ENCODE measurements at regions not wholly inside any gene's neighbourhood (a gene's known extent, or its start where the extent isn't known, plus 50 kb on each side); places are given as distances from the start of the nearest gene placed in this dataset.

GRCh38 chr14:35229792-35230089 is 62.4 kb upstream of the PSMA6 start:
- peak; percentile 7; the same call in 1 of the 2 replicates for TF ChIP-seq CTCF (conservative IDR thresholded peaks at IDR 0.05; ENCODE audit: low read depth, low read length)
- no peaks in the 10 kb centered on the region for H4K20me1 ChIP-seq (ENCODE audit: insufficient read depth)
- H3K4me3 ChIP-seq (IDR thresholded peaks at IDR 0.05; ENCODE audit: insufficient read depth, low read depth, low read length), result no peak overlapping the region
- no peak overlapping the region for H3K9ac ChIP-seq
- H3K4me1 ChIP-seq (ENCODE audit: low read depth, poor library complexity, severe bottlenecking), result peaks cover 5% of the 10 kb centered on the region
- no peaks in the 10 kb centered on the region; the same call in 1 of the 2 replicates for H3K36me3 ChIP-seq (ENCODE audit: insufficient read depth)
- H3K4me2 ChIP-seq, result no peak overlapping the region
- no peaks in the 10 kb centered on the region for H3K27me3 ChIP-seq (ENCODE audit: insufficient read depth, low read depth)
- H2AFZ ChIP-seq (ENCODE audit: low read depth), result no peak overlapping the region
- H3K27ac ChIP-seq, result no peak overlapping the region
- H3K79me2 ChIP-seq (ENCODE audit: insufficient read depth, low read depth), result no peaks in the 10 kb centered on the region

GRCh38 chr14:35231207-35231760 is 60.9 kb upstream of the PSMA6 start:
- H3K27ac ChIP-seq, result no peak overlapping the region

GRCh38 chr14:35234012-35234805 is 58.0 kb upstream of the PSMA6 start:
- TF ChIP-seq CTCF (conservative IDR thresholded peaks at IDR 0.05; ENCODE audit: low read depth, low read length), result no peak
- Histone ChIP-seq H3K4me1 (ENCODE audit: low read depth, poor library complexity, severe bottlenecking) (peaks cover 5% of the 10 kb centered on the region), H3K79me2 (ENCODE audit: insufficient read depth, low read depth) (no peaks in the 10 kb centered on the region)

More at GRCh38 chr14:35231207-35231760, 60.9 kb upstream of the PSMA6 start:
- peaks cover 5% of the 10 kb centered on the region for H3K4me1 ChIP-seq (ENCODE audit: low read depth, poor library complexity, severe bottlenecking)
- H3K9ac ChIP-seq, result no peak overlapping the region
- H3K36me3 ChIP-seq (ENCODE audit: insufficient read depth), result no peaks in the 10 kb centered on the region; the same call in 1 of the 2 replicates
- H3K4me3 ChIP-seq (IDR thresholded peaks at IDR 0.05; ENCODE audit: insufficient read depth, low read depth, low read length), result no peak overlapping the region
- H3K79me2 ChIP-seq (ENCODE audit: insufficient read depth, low read depth), result no peaks in the 10 kb centered on the region
- no peaks in the 10 kb centered on the region for H4K20me1 ChIP-seq (ENCODE audit: insufficient read depth)
- TF ChIP-seq CTCF (conservative IDR thresholded peaks at IDR 0.05; ENCODE audit: low read depth, low read length), result no peak
- no peak overlapping the region for H3K4me2 ChIP-seq
- no peaks in the 10 kb centered on the region for H3K27me3 ChIP-seq (ENCODE audit: insufficient read depth, low read depth)
- H2AFZ ChIP-seq (ENCODE audit: low read depth), result no peak overlapping the region

GRCh38 chr14:35235840-35236239 is 56.3 kb upstream of the PSMA6 start:
- Histone ChIP-seq H3K36me3 (ENCODE audit: insufficient read depth) (no peaks in the 10 kb centered on the region; the same call in 1 of the 2 replicates), H3K4me3 (IDR thresholded peaks at IDR 0.05; ENCODE audit: insufficient read depth, low read depth, low read length) (no peak overlapping the region), H3K27ac (no peak overlapping the region), H3K4me2 (no peak overlapping the region), H4K20me1 (ENCODE audit: insufficient read depth) (no peaks in the 10 kb centered on the region), H3K79me2 (ENCODE audit: insufficient read depth, low read depth) (no peaks in the 10 kb centered on the region), H3K4me1 (ENCODE audit: low read depth, poor library complexity, severe bottlenecking) (no peaks in the 10 kb centered on the region), H3K9ac (no peak overlapping the region), H2AFZ (ENCODE audit: low read depth) (no peak overlapping the region), H3K27me3 (ENCODE audit: insufficient read depth, low read depth) (no peaks in the 10 kb centered on the region)
- TF ChIP-seq CTCF (conservative IDR thresholded peaks at IDR 0.05; ENCODE audit: low read depth, low read length), result no peak

More at GRCh38 chr14:35234012-35234805, 58.0 kb upstream of the PSMA6 start:
- Histone ChIP-seq H3K27me3 (ENCODE audit: insufficient read depth, low read depth) (no peaks in the 10 kb centered on the region), H3K27ac (no peak overlapping the region), H3K9ac (no peak overlapping the region), H3K4me3 (IDR thresholded peaks at IDR 0.05; ENCODE audit: insufficient read depth, low read depth, low read length) (no peak overlapping the region), H3K4me2 (no peak overlapping the region), H4K20me1 (ENCODE audit: insufficient read depth) (no peaks in the 10 kb centered on the region), H2AFZ (ENCODE audit: low read depth) (no peak overlapping the region), H3K36me3 (ENCODE audit: insufficient read depth) (no peaks in the 10 kb centered on the region; the same call in 1 of the 2 replicates)

All from KMS-11 (cell line).